Psoas muscle (tissue), 7 donors: ENCODE measurements at regions not wholly inside any gene's neighbourhood (a gene's known extent, or its start where the extent isn't known, plus 50 kb on each side); places are given as distances from the start of the nearest gene placed in this dataset.

ENCODE experiments used
- ATAC-seq, 4 donors: fragments of 200-7000 bp; cut with Tn5 transposase; one replicate each; pipeline ENCODE4 v1.9.1; 2020; ENCODE audit warnings: moderate library complexity in 3 of 4, mild to moderate bottlenecking in 2 of 4
- DNase-seq, 2 donors: peaks; one replicate each; pipeline ENCODE4 v3.0.0-alpha.2; 2020
- H3K27ac ChIP-seq: fragments of 200-600 bp; one replicate; pipeline ENCODE4 v1.8.0; 2022
- H3K27me3 ChIP-seq, 3 donors: fragments of 200-600 bp in 1 of 3; one replicate each; pipeline versions ENCODE4 v1.6.1 to v1.8.0; 2013 to 2022; ENCODE audit warnings: low read length in 2 of 3, mild to moderate bottlenecking in 2 of 3, moderate library complexity in 1 of 3; ENCODE audit not compliant: insufficient read depth in 3 of 3
- H3K36me3 ChIP-seq, 2 donors: fragments of 200-600 bp in 1 of 2; one replicate each; pipeline versions ENCODE4 v1.6.1 to v1.8.0; 2013 to 2022; ENCODE audit warnings: low read depth in 1 of 2, mild to moderate bottlenecking in 1 of 2, moderate library complexity in 1 of 2; ENCODE audit not compliant: insufficient read depth in 1 of 2
- H3K4me1 ChIP-seq: fragments of 200-600 bp; one replicate; pipeline ENCODE4 v1.8.0; 2022
- H3K4me3 ChIP-seq: fragments of 200-600 bp; one replicate; pipeline ENCODE4 v1.8.0; 2022; ENCODE audit warnings: mild to moderate bottlenecking
- H3K9me3 ChIP-seq: fragments of 200-600 bp; one replicate; pipeline ENCODE4 v1.8.0; 2022
- WGBS, 3 donors: extraction: QIAGEN DNeasy Blood & Tissue Kit; methylation state at CpG; one replicate each; pipeline versions ENCODE4 v1.1.6 to v1.1.7; 2013; 5-methylcytosine and 5-hydroxymethylcytosine counted together
- intact Hi-C, 2 donors: fragments of 100-400 bp; cut with DNase I; formaldehyde crosslinking; loops; one replicate each; pipeline versions ENCODE4 v1.11.0 to v1.14.2; 2022
- TF ChIP-seq, protein P1 (sequence below): fragments of 200-600 bp; IDR thresholded peaks from one replicate; pipeline ENCODE4 v1.8.0; 2022; ENCODE audit warnings: antibody characterized with exemption
- donor health status: healthy with polysubstance abuse.
- donor health status: DM: no; HTN: no; CAD: no; lungs with moderate emphysema.
- donor health status: Bipolar disorder and iron deficiency.
- donor health status: healthy.
- donor health status: DM: yes; HTN: yes; CAD: no.
- donor health status: DM: no; HTN: no; CAD: no.
- donor health status: DM: yes; HTN: yes; CAD: no.

DNA sequence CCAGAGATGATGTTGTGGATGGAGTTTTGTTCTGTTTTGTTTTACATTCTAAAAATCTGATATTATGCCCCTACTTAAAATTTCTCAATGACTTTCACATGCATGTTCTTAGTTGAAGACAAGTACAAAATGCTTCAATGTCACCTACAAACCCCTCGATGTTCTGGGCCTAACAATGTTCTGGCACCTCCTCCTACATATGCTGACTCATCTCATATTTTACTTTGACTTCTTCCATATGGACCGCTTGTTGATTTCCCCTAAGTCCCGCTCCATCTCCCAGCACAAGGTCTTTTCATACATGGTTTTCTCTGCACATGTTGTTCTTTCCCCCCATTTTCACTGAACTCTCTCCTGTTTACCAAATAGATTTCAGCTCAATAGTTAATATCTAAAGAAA is 441.4 kb downstream of the CNTN6 start:
- H3K27me3 ChIP-seq: no peaks in the 10 kb centered on the region
- DNase-seq (no peak), ATAC-seq (no peak)
- no peak overlapping the region for H3K4me3 ChIP-seq
- H3K4me1 ChIP-seq: no peaks in the 10 kb centered on the region
- no peaks in the 10 kb centered on the region for H3K36me3 ChIP-seq
- intact Hi-C loops: no loop called here
- TF ChIP-seq, protein P1, sequence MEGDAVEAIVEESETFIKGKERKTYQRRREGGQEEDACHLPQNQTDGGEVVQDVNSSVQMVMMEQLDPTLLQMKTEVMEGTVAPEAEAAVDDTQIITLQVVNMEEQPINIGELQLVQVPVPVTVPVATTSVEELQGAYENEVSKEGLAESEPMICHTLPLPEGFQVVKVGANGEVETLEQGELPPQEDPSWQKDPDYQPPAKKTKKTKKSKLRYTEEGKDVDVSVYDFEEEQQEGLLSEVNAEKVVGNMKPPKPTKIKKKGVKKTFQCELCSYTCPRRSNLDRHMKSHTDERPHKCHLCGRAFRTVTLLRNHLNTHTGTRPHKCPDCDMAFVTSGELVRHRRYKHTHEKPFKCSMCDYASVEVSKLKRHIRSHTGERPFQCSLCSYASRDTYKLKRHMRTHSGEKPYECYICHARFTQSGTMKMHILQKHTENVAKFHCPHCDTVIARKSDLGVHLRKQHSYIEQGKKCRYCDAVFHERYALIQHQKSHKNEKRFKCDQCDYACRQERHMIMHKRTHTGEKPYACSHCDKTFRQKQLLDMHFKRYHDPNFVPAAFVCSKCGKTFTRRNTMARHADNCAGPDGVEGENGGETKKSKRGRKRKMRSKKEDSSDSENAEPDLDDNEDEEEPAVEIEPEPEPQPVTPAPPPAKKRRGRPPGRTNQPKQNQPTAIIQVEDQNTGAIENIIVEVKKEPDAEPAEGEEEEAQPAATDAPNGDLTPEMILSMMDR: no peak
- peaks cover 5% of the 10 kb centered on the region for H3K9me3 ChIP-seq
- no peak overlapping the region for H3K27ac ChIP-seq
- 71 to 82% (median 80%) methylated on average over 3 of the region's 3 CpGs for WGBS, 3 donors

GRCh38 chr3:1535361-1535760 is 442.5 kb downstream of the CNTN6 start:
- Histone ChIP-seq H3K36me3 (no peaks in the 10 kb centered on the region), H3K4me1 (no peaks in the 10 kb centered on the region), H3K4me3 (no peak overlapping the region), H3K27me3 (no peaks in the 10 kb centered on the region), H3K9me3 (peaks cover 5% of the 10 kb centered on the region), H3K27ac (no peak overlapping the region)
- DNase-seq (no peak), ATAC-seq (no peak)
- TF ChIP-seq, protein P1: no peak
- intact Hi-C loops: no loop called here
- WGBS, 3 donors: 66 to 73% (median 67%) methylated on average over 1 of the region's 1 CpG

- no peak for DNase-seq
- 59 to 79% (median 62%) methylated on average over 1 of the region's 1 CpG for WGBS, 3 donors
- intact Hi-C loops: no loop called here
- TF ChIP-seq, protein P1: no peak
- no peaks in the 10 kb centered on the region for H3K4me1 ChIP-seq
- H3K27ac ChIP-seq: no peak overlapping the region
- peaks cover 5% of the 10 kb centered on the region for H3K9me3 ChIP-seq
- H3K27me3 ChIP-seq: no peaks in the 10 kb centered on the region
- H3K4me3 ChIP-seq: no peak overlapping the region
- no peak for ATAC-seq
- H3K36me3 ChIP-seq: no peaks in the 10 kb centered on the region
Measured at GRCh38 chr3:1540686-1541085, 447.9 kb downstream of the CNTN6 start.

- ATAC-seq (no peak), DNase-seq (no peak)
- no peaks in the 10 kb centered on the region for H3K27me3 ChIP-seq
- no peak overlapping the region for H3K27ac ChIP-seq
- TF ChIP-seq, protein P1: no peak
- no peaks in the 10 kb centered on the region for H3K4me1 ChIP-seq
- no peak overlapping the region for H3K4me3 ChIP-seq
- no peaks in the 10 kb centered on the region for H3K36me3 ChIP-seq
- no peaks in the 10 kb centered on the region for H3K9me3 ChIP-seq
- 64 to 66% (median 65%) methylated on average over 2 of the region's 2 CpGs for WGBS, 3 donors
- intact Hi-C loops: no loop called here
Measured at GRCh38 chr3:1551741-1552140, 458.9 kb downstream of the CNTN6 start.

DNA sequence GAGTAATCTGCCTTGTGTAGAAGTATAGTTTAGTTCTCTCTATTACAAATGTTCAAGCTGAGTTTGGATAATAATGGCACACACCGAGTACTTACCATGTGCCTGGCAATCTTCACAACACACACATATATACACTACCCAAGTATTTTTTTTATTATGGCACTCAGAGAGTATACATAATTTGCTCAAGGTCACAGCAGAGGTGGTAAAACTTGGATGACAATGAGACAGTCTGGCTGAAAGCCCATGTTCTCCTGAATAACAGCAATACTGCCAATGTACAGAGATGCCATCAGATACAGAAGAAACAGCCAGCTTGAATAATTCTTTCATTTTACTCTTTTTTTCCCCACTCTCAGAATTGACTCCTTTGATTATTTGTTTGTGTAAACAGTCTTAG is 460.0 kb downstream of the CNTN6 start:
- H3K4me1 ChIP-seq: no peaks in the 10 kb centered on the region
- no peaks in the 10 kb centered on the region for H3K9me3 ChIP-seq
- intact Hi-C loops: no loop called here
- 81 to 90% (median 84%) methylated on average over 1 of the region's 1 CpG for WGBS, 3 donors
- DNase-seq: no peak
- TF ChIP-seq, protein P1: no peak
- ATAC-seq: no peak
- H3K27ac ChIP-seq: no peak overlapping the region
- no peaks in the 10 kb centered on the region for H3K36me3 ChIP-seq
- H3K27me3 ChIP-seq: no peaks in the 10 kb centered on the region
- H3K4me3 ChIP-seq: no peak overlapping the region
